ENCODE measurements at regions not wholly inside any gene's neighbourhood (a gene's known extent, or its start where the extent isn't known, plus 50 kb on each side); places are given as distances from the start of the nearest gene placed in this dataset.

- TF ChIP-seq EP300 (IDR thresholded peaks at IDR 0.05) (no peak), CTCF (IDR thresholded peaks at IDR 0.05) (no peak)
These were observed 106.2 kb upstream of the CYYR1 start for GRCh38 chr21:26679284-26679683.

Data from gastroesophageal sphincter (tissue), 3 donors.